Stimulated activated CD4-positive, alpha-beta T cell treated with anti-CD3 and anti-CD28 coated beads, Interleukin-2, amount 100 ng/mL, for 4 hours (primary cell): ENCODE measurements at regions not wholly inside any gene's neighbourhood (a gene's known extent, or its start where the extent isn't known, plus 50 kb on each side); places are given as distances from the start of the nearest gene placed in this dataset.
"Not testable (repeated sequence)": the region's sequence is repeated elsewhere in the genome, so short reads cannot be mapped to it uniquely, and the experiment has no call there.

ENCODE experiments used
- DNase-seq: peaks from one replicate; pipeline ENCODE4 v3.0.0-alpha.2; 2020; ENCODE audit warnings: low read depth

DNA sequence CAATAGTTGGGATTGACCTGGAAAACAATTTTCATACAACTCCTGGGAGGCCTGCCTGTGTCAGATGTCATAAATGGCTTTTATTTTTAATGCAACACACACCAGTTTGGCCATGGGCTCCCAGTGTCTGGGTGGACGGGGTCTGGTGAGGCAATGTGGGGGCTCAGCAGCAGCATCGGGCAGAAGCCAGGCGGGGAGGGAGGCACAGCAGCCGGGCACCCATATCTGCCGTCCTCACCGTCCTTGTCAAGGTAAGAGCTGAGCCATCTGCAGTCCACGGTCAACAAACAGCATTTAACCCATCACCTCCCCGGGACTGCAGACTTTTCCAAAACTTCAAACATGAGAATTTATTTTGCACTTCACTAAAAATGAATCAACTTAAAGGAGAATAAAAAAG, 154.0 kb upstream of the ZNF469 start:
- DNase-seq = not testable (repeated sequence)

DNA sequence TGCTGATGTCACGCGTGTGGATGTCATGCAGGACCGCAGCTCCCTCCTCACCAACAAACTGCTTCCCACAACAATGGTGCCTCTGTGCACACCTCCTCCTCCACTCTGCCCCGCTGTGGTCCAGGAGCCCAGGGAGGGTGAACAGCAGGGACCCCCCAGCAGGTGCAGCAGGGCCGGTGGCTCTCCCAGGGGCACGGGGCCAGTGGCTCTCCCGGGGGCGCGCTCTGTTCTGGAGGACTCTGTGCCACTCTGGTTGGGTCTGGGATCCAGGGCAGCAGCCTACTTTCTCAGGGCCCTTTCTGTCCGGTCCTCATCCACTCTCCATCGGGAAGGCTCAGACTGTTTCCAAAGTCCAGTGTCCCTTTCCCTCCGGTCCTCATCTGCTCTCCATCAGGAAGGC, 153.0 kb upstream of the ZNF469 start:
- DNase-seq = not testable (repeated sequence)

DNA sequence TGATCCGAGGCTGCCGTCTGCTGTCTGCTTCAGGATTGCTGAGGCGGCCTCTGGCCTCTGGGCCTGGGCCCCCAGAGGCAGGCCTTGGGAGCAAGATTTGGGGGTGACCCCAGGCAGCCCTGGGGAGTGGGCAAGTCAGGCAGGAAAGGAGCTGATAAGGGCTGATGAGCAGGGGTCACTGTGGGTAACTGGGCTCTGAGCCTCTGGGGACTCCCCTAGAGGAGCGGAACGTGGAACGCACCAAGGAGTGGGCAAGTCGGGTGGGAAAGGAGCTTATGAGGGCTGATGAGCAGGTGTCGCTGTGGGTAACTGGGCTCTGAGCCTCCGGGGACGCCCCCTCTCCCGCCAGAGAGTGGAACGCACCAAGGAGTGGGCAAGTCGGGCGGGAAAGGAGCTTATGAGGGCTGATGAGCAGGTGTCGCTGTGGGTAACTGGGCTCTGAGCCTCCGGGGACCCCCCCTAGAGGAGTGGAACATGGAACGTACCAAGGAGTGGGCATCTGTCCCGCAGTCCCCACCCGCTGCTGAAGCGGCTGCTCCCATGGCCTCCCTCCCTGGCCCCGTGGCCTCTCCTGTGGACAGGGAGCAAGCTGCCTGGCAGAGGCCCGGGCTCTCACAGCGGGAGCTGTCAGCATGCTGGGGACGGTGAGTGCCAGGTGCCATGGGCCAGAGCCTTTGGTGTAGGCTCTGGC, 152.3 kb upstream of the ZNF469 start:
- not testable (repeated sequence) for DNase-seq

DNA sequence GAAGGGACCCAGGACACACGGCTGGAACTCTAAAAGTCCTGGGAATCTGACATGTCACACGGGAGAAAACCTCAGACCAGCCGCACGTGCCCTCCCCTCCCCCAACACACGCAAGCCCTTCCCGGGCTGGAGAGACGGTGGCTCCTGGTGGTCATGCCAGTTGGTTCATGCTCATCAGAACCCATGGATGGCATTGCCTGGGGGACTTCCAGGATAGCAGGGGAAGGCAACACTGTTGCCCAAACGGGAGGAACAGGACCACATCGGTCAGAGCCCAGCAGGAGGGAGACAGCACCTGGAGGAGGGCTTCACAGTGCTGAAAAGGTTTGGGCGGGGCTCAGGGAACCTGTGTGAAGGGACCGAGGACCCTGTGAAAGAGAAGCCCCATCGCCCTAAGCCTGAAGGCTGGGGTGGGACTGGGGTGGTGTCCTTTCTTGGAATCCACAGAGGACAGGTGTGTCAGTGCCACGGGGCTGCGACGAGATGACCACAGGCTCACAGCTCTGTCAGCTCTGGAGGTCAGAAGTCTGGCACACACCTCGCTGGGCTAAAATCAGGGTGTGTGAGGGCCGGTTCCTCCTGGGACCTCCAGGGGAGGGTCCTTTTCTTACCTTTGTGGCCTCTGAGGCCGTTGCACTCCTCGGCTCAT, 151.7 kb upstream of the ZNF469 start:
- not testable (repeated sequence) for DNase-seq

DNA sequence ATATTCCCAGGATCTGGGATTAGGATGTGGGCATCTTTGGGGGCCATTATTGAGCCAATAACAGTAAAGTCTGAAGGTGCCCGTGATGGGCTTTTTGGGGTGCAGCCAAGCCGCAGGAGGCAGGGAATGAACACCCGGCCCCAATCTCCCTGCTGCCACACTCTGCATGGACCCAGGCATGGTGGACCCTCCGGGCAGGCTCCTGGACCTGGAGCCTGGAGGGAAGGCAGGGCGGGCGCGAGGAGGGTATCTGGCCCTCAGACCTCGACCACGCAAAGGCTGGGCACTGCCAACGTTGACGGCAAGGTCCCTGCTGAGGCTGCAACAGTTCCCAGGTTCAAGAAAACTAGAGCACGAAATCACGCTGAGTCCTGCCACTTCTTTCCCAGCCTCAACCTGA, 150.9 kb upstream of the ZNF469 start:
- not testable (repeated sequence) for DNase-seq

DNA sequence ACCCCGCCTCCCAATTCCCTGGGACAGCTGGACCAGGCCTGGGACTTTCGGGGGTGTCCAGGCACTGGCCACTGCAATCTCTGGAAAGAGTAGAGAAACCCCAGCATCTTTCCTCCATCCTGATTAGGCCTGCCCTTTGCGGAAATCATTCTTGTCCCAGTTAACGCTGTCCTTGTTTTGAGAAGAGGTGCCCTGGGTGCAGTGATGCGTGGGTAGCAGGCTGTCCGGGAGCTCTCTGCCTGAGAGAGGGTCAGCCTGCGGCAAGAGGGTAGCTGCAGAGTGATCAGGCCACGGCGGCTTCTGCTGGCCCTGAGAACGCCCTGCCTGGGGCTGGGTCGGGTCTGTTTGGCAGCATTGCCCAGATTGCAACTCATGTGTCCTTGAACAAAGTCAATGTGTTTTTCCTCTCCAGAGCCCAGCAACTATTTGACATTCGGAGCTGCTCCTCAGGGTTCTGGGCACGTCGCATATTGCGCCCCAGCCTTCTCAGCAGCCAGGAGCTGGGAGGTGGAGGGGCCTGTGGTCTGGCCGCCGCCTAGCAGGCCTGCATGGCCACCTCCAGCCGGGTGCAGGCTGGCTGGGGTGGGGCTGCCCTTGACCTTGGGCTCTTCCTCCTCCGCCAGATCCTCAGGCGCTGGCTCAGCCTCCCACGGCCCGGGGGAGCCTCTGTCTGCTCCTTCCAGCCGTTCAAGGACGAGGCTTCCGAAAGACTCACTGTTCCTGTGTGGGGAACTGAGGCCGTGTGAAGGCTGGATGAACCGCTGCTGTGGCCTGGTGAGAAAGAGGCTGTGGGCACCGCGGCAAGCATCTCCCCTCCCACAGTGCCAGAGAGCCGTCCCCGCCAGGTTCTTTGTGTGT, 150.1 kb upstream of the ZNF469 start:
- DNase-seq = not testable (repeated sequence)

DNA sequence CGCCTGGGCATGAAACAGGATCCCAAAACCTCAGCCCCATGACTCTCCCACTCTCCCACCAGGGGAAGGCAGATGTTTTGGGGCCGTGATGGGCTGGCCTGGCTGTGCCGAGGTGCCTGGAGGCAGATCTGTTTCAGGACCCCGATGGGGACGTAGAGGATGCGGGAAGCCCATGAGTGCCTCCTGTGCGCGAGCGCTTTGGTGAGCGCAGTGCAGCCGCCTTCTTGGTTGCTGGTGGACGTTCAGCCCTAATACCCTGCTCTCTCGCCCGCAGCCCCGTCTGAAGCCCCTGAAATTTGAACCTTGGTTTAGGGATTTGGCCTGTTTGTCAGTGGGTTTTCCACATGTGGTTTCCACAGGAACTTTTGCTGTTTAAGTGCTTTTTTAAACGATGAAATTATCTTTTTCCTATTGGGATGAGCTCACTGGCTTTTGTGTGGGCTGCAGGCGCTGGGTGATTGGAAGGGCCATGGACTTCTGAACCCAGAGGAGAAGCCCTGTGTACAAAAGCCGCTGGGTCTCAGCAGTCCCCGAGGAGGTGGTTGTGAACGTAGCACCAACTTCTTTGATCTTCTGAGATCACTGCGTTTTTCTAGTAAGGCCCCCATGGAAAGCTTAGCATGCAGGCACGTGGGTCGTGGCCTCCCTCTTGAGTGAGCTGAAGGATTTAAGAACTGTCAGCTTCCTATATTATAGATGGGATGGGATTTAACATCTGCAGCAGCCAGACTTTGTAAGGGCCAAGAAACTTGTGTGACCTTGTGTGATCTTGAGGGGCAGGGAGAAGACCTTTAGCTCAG, 148.9 kb upstream of the ZNF469 start:
- DNase-seq = not testable (repeated sequence)

DNA sequence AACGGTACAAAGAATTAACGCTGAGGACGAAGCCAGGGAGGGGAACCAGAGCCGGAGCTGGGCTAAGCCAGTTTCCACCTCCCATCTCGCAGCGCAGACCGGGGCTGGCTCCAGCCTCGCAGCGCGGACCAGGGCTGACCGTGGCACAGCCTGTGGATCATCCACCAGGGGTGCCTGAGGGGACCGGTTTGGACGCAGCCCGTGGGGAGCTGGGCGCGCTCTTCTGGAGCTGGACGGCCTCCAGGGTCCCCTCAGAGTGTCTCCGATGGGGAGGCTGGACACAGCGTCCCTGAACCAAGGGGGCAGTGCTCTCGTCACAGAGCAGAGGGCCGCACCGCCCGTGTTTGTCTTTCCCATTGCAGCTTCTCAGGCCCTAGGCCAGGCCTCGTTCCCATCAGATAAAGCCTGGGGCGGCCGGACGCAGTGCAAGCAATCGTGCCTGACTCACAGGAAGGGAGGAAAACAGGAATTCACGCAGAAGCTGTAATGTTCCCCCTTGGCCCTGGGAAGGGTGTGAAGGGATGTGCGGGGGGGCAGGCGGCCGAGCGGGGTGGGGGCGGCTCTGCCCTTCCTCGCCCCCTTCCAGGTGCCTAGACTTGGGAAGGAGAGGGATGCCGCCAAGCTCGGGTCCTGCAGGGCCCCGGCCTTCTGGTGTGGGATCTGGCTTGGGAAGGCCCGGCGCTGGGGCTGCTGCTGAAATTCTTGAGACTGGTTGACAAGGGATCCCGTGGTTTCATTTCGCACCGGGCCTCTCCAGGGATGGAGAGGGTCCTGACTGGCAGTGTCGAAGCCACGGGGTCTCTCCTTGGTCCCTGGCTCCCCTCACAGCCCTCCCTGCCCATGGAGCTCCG, 148.1 kb upstream of the ZNF469 start:
- DNase-seq = not testable (repeated sequence)

DNA sequence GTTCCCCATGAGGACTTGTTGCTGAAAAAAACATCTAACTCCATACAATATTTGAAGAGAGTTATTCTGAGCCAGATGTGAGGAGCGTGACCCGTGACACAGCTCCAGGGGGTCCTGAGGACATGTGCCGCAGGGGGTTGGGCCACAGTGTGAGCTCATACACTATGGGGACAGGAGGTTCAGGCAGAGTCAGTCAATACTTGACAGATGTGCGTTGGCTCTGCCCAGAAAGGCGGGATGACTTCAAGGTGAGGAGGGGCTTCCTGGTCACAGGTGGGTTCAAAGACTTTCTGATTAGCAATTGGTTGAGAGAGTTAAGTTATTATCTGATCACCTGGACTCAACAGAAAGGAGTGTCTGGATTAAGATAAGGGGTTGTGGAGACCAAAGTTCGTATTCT, 147.1 kb upstream of the ZNF469 start:
- not testable (repeated sequence) for DNase-seq

DNA sequence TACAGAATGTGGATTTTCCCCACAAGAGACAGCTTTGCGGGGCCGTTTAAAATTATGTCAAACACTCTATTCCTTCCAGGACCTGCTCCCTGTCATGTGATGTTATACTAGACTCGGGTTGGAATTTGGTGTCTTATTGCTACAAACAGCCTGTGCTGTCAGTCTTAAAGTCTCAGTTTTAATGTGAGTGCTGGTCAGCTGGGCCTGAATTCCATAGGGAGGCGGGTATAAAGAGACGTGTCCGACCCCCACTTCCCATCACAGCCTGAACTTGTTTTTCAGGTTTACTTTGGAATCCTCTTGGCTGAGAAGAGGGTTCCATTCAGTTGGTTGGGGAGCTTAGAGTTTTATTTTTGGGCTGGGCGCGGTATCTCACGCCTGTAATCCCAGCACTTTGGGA, 146.5 kb upstream of the ZNF469 start:
- not testable (repeated sequence) for DNase-seq

DNA sequence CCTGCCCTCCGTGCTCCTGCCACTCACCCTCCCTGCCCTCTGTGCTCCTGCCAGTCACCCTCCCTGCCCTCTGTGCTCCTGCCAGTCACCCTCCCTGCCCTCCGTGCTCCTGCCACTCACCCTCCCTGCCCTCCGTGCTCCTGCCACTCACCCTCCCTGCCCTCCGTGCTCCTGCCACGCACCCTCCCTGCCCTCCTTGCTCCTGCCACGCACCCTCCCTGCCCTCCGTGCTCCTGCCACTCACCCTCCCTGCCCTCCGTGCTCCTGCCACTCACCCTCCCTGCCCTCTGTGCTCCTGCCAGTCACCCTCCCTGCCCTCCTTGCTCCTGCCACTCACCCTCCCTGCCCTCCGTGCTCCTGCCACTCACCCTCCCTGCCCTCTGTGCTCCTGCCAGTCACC, 145.4 kb upstream of the ZNF469 start:
- DNase-seq = not testable (repeated sequence)

DNA sequence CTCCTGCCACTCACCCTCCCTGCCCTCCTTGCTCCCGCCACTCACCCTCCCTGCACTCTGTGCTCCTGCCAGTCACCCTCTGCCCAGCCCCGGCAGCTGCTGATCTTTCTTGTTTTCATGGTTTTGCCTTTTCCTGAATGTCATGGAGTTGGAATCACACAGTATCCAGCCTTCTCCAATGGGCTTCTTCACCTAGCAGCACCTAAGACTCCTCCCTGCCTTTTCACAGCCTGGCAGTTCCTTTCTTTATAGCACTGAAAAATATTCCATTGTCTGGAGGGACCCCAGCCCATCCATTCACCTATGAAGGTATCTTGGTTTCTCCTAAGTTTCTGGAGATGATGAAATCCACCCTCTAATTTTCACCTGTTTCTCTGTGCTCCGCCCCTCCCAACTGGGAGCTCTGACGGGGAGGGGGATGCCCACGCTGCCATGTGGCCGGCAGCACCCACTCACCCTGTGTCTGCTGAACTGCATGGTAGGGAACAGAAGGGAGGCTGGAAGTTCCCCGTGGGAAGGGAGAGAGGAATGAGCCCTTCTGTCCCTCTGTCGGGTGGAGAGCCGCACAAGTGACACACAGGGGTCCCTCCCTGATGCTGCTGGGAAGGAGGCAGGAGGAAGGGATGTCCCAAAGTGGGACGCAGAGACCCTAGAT, 144.9 kb upstream of the ZNF469 start:
- DNase-seq = not testable (repeated sequence)

DNA sequence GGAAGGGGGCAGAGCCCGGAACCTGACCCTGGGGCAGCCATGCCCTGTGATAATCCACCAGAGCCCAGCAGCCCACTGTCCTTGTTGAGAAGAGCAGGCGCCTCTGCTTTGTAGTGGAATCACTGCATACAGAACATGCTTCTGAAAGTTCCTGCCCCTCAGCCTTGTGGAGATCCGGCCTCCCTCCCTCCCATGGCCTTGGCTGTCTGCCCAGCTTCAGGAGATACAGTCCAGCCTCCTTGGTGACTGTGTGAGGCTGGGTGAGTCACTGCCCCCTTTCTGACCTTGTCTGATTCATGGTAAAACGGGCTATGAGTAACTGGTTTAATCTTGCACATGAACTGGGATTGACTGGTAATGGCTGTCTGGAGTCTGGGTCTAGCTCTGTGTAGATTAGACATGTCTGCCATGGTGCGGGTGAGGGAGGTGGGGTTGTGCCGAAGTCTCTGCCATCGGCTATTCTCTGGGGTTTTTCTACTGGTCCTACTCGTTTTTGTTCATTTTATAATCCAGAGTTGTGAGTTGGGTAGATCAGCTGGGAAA, 144.0 kb upstream of the ZNF469 start:
- not testable (repeated sequence) for DNase-seq

DNA sequence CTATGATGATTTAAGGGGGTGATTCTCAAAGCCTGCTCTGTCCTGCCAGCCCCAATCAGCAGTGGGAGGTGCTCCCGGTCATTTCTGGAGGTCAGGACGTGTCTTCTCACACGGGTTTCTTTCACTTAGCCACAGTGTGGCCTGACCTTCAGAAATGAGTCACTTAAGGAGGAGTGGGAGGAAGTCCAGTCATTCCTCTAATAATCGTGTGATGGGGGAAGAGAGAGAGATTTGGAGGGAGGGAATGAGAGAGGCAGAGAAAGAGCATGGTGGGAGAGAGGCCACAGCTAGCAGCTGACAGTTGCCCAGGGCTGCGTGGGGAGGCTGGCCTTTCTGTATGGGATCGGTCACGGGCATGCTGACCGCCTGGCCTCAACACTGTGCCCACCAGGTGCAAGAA, 142.6 kb upstream of the ZNF469 start:
- not testable (repeated sequence) for DNase-seq

DNA sequence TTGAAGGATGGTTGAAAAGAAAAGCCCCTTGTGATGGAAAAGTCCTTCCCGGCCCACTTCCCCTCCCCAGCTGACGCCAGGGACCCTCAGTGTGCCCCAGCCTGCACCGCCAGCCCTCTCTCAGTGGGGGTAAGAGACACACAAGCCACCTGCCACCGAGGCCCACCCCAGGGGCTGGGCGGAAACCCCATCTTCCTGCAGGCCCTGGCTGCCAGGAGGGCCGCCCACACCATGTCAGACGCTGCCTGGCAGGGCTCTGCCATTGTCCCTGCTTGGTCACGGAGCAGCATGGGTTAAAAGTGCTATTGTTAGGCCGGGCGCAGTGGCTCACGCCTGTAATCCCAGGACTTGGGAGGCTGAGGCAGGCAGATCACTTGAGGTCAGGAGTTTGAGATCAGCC, 142.0 kb upstream of the ZNF469 start:
- DNase-seq = not testable (repeated sequence)

DNA sequence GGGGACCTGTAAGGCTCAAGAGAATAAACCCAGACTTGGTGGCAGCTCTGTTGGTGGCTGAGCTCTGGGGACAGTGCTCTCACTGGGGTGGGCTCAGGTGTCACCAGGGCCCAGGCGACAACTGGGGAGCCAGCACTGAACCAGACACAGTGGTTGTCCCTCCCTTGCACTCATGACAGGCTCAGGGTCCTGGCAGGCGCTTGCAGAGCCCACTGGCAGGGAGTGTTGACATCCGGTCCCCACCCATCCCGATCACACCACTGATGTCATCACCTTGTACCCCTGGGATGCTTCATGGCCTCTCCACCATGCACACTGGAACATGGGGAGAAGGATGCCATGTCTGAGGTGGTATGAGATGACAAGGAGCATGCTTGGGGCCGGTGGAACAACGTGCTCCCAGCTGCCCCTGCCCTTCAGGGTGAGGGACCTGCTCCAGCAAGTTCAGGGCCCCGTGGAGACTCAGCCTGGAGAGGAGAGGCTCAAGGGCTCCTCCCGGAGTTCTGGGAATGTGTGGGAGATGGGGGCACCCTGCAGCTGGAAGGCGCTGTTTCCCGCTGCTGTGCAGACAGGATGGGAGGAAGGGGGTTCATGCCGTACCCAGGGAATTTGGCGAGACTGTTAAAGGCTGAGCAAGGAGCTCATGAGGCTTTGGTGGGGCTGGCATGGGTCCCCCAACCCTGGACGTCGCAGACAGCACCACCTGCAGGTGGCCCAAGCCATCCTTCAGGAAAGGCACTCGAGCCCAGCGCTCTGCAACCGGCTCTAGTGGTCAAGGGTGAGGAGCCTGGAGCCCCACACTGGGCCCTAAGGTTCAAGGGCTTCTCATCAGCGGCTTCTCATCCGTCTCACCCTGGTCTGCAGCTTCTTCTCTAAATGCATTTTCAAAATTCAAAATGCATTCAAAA, 141.1 kb upstream of the ZNF469 start:
- DNase-seq = not testable (repeated sequence)

DNA sequence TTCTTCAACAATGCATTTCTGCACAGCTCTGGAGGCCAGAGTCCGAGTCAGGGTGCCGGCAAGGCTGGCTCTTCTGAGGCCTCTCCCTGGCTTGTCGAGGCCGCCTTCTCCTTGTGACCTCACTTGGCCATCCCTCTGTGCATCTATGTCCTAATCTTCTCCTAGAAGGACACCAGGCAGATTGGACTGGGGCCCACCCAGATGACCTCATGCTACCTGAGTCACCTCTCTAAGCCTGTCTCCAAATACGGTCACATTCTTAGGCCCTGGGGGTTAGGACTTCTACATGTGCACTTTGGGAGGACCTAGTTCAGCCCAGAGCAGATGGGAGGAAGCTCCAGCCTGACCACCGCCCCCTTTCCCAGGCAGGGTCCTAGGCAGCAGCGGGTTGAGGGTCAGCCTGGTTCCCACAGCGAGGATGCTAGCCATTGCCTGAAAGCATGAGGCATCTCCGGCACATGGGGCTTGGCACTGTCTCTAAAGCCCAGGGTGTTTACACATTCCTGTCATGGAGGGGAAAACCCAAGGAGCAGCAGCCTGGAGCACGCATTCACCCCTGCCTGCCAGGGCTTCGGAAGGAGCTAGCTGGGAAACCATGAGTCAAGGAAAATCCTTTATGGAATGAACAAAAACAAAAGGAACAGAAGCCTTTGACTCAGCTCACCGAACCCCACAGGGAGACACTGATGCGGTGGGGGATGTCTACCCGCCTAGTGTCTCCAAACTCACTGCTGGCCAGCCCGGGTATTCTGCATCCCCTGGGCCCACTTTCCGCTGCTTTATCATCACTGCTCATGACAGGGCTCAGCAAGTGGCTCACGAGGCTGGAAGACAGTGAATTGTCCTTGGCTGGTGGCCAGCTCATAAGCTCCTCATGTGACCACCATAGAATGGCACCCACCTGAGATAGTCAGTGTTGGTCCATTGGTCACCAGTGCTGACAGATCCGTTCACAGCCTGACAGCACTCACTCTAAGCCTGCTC, 140.2 kb upstream of the ZNF469 start:
- not testable (repeated sequence) for DNase-seq

DNA sequence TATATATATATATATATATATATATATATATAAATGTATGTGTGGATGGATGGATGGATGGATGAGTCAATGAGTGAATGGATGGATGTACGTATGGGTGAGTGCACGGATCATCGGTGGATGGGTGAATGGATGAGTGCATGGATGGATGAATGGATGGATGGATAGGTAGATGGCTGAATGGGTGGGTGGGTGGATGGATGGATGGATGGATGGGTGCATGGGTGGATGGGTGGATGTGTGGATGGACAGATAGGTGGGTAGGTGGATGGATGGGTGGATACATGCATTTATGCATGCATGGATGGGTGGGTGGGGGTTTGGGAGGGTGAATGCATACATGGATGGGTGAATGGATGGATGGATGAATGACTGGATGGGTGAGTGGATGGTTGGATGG, 138.8 kb upstream of the ZNF469 start:
- not testable (repeated sequence) for DNase-seq
